Dendritic cell treated with granulocyte-macrophage colony-stimulating factor and Interleukin-4, amounts not matched to agents 40 ng/mL and 50 ng/mL, for 4 days (primary cell): ENCODE measurements at regions not wholly inside any gene's neighbourhood (a gene's known extent, or its start where the extent isn't known, plus 50 kb on each side); places are given as distances from the start of the nearest gene placed in this dataset.

Source experiments
- H3K27ac Mint-ChIP-seq: one replicate; pipeline ENCODE4 v1.8.0; 2022; ENCODE audit warnings: mild to moderate bottlenecking, mixed read lengths
- H3K27me3 Mint-ChIP-seq: one replicate; pipeline ENCODE4 v1.8.0; 2022; ENCODE audit warnings: mild to moderate bottlenecking, mixed read lengths
- H3K36me3 Mint-ChIP-seq: one replicate; pipeline ENCODE4 v1.8.0; 2022; ENCODE audit warnings: low read depth, mixed read lengths
- H3K4me1 Mint-ChIP-seq: one replicate; pipeline ENCODE4 v1.8.0; 2022; ENCODE audit warnings: low read depth, mixed read lengths
- H3K4me3 Mint-ChIP-seq: one replicate; pipeline ENCODE4 v1.8.0; 2022; ENCODE audit warnings: mild to moderate bottlenecking, moderate library complexity, mixed read lengths
- H3K9me3 Mint-ChIP-seq: one replicate; pipeline ENCODE4 v1.8.0; 2022; ENCODE audit warnings: mixed read lengths
- intact Hi-C: fragments of 100-400 bp; cut with micrococcal nuclease; formaldehyde crosslinking; loops from one replicate; pipeline ENCODE4 v1.15.0; 2022

DNA sequence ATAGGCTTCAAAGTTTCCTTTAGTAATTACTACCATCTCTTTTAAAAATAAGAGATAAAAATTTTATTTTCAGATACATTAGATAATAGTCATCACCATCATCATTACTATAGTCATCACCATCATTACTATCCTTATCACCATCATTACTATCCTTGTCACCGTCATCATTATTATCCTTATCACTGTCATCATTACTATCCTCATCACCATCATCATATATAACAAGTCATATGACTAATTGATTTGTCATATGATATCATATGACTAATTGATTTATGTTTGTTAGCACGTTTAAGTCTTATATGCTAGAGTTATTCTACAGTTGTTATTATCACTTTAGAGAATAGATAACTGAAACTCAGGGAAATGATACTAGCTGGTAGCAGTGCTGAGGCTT, 382.1 kb upstream of the CDH18 start:
- no peak overlapping the region for H3K4me3 Mint-ChIP-seq
- H3K4me1 Mint-ChIP-seq = no peaks in the 10 kb centered on the region
- H3K36me3 Mint-ChIP-seq = no peaks in the 10 kb centered on the region
- no peak overlapping the region for H3K27ac Mint-ChIP-seq
- intact Hi-C loops = no loop called here
- H3K27me3 Mint-ChIP-seq = no peaks in the 10 kb centered on the region
- H3K9me3 Mint-ChIP-seq = peaks cover 31% of the 10 kb centered on the region

DNA sequence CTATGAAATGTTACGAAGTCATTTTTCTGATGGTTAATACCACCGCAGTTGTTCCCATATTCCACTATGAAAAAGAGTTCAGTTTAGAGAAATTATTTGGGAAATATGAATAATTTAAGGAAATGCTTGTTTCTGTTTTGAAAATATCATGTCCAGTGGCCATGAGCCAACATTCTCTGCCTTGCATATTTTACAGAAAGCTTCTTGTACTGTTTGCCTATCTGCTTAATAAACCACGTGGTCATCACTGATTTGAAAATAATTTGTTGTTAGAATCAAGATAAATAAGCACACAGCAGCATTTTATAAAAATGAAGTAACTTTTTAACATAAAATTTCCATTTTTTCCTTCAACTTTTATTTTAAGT, 381.5 kb upstream of the CDH18 start:
- Mint-ChIP-seq H3K27me3 (no peaks in the 10 kb centered on the region), H3K4me1 (no peaks in the 10 kb centered on the region), H3K9me3 (peaks cover 31% of the 10 kb centered on the region), H3K36me3 (no peaks in the 10 kb centered on the region), H3K27ac (no peak overlapping the region), H3K4me3 (no peak overlapping the region)
- intact Hi-C loops = no loop called here

DNA sequence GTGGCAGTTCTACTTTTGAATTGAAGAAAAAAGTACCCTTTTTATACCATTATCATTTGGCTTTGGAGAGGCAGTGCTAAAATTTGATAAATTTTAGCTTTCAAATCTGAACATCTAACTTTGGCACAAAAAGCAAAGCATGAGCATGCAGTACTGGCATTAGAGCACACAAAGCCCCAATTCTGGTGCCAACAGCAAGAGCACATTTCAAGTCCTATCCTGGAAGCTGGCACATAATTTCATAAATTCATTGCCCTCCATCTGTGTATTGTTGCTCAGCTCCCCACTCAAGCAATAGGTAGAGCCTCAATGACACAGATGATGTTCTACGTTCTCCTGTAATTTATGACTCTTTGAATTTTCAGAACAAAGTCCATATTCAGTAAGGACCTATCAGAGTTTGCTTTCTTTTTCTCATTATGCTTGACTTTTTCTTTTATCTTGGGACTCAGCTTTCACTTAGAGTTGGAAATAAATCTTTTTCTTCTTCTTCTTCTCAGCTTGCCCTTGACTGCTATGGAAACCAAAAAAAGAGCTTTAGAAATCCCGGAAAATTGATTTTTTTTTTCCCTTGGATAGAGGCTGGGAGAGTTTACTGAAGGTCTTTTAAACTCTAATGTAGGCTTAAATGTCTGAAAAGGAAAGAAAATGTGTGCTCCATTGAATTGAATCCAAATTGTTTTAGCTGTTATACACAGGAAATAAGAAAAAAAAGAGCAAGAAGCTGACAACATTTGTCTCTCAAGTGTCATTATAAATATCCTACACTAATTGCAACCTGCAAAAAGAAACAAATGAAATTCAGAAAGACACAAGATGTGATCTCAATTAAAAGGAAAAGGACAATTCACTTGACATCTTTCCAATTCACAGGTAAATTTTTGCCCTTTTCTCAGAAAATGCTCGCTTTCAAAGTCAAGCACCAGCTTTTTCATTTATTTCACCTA, 380.8 kb upstream of the CDH18 start:
- intact Hi-C loops = no loop called here
- Mint-ChIP-seq H3K27me3 (no peaks in the 10 kb centered on the region), H3K9me3 (peaks cover 31% of the 10 kb centered on the region), H3K27ac (no peak overlapping the region), H3K4me1 (no peaks in the 10 kb centered on the region), H3K4me3 (no peak overlapping the region), H3K36me3 (no peaks in the 10 kb centered on the region)

DNA sequence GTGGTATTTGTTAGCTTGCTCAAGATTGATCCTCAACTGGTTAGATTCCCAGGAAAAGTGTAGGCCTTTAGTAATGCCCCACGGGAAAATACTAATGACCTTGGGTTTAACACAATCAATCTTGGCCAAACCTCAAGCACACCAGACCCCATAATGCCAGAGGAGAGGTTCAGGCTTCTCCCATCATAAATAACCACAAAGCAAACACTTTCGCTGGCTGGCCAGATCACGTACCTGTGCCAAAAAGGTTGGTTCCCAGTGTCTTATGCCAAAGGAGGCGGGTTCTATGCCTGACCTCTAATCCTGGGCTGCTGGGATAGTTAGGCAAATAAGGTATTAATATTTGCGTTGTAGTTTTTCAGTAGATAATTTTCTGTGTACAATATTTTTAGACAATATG, 379.2 kb upstream of the CDH18 start:
- H3K36me3 Mint-ChIP-seq = no peaks in the 10 kb centered on the region
- H3K4me3 Mint-ChIP-seq = no peak overlapping the region
- intact Hi-C loops = no loop called here
- H3K27me3 Mint-ChIP-seq = no peaks in the 10 kb centered on the region
- no peaks in the 10 kb centered on the region for H3K4me1 Mint-ChIP-seq
- H3K9me3 Mint-ChIP-seq = peaks cover 34% of the 10 kb centered on the region
- no peak overlapping the region for H3K27ac Mint-ChIP-seq

DNA sequence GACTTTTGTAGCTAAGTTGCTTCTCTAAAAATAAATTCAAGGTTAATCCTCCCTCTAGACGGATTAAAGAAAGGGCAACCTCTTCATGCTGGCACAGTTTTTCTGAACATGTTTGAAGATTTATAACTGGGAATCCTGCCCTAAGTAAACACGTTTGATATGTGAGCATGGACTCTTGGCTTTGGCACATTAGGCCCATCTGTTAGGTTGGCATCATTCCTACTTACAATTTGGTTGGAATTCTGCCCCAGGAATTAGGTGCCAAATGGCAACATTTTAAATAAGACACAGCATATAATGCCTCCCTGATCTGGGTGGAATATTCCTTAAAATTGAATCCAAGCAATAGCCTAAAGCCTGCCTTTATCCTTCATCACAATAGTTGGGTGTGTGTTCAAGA, 372.3 kb upstream of the CDH18 start:
- no peaks in the 10 kb centered on the region for H3K36me3 Mint-ChIP-seq
- H3K27ac Mint-ChIP-seq = no peak overlapping the region
- H3K27me3 Mint-ChIP-seq = no peaks in the 10 kb centered on the region
- H3K4me3 Mint-ChIP-seq = no peak overlapping the region
- H3K4me1 Mint-ChIP-seq = no peaks in the 10 kb centered on the region
- intact Hi-C loops = no loop called here
- peaks cover 8% of the 10 kb centered on the region for H3K9me3 Mint-ChIP-seq

DNA sequence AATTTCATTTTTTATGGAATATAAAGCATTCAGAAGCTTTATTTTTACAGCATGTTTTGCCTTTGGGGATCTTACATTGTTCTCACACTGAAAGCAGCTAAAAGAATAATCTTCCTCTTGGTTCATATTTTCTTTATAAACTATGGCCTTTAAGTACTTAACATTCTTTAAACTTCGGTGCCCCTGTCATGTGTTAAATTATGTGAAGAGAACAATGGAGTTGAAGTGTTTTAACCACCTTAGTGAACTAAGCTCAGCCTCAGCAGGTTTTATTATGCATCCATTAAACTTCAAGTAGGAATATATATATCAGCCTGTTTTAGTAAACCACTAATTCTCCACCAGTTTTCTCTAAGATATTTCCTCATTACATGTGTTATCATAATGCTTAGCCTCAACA, 371.4 kb upstream of the CDH18 start:
- intact Hi-C loops = no loop called here
- peaks cover 8% of the 10 kb centered on the region for H3K9me3 Mint-ChIP-seq
- no peaks in the 10 kb centered on the region for H3K36me3 Mint-ChIP-seq
- no peaks in the 10 kb centered on the region for H3K4me1 Mint-ChIP-seq
- no peak overlapping the region for H3K27ac Mint-ChIP-seq
- no peaks in the 10 kb centered on the region for H3K27me3 Mint-ChIP-seq
- H3K4me3 Mint-ChIP-seq = no peak overlapping the region

DNA sequence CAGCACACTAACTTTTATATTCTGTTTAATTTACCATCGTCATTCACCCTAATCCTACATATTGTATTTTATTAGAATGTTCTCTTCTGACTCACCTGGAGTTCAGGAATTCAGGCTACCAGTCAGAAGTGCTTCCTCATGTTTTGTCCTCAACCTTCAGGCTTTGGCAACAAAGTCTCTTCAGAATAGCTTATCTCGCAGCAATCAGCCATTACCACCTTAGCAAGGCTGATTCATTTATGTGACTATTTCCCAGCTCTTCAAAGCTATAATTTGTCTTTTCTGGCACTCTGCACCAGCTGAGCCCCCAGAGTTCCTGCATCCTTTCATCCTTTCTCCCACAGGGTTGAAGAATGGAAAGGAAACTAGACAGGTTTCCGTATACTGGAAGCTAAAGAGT, 365.5 kb upstream of the CDH18 start:
- H3K4me1 Mint-ChIP-seq = no peaks in the 10 kb centered on the region
- no peaks in the 10 kb centered on the region for H3K27me3 Mint-ChIP-seq
- H3K27ac Mint-ChIP-seq = no peak overlapping the region
- intact Hi-C loops = no loop called here
- H3K36me3 Mint-ChIP-seq = no peaks in the 10 kb centered on the region
- peaks cover 8% of the 10 kb centered on the region for H3K9me3 Mint-ChIP-seq
- no peak overlapping the region for H3K4me3 Mint-ChIP-seq

DNA sequence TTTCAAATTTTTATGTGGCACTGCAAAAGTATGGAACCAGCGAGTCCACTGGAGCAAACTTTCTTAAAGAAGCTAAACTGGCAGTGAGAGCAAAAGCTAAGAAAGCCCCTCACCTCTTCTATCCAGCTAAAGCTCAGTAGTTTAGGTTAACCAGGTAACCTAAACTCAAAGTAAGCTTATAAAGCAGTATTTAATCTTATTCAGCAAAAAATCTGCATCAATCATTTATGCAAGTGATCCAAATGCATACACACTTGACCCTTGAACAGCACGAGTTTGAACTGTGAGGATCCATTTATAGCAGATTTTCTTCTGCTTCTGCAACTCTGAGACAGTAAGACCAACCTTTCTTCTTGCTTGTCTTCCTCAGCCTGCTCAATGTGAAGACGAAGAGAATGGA, 363.8 kb upstream of the CDH18 start:
- no peaks in the 10 kb centered on the region for H3K36me3 Mint-ChIP-seq
- intact Hi-C loops = no loop called here
- H3K9me3 Mint-ChIP-seq = peaks cover 22% of the 10 kb centered on the region
- no peaks in the 10 kb centered on the region for H3K4me1 Mint-ChIP-seq
- no peak overlapping the region for H3K4me3 Mint-ChIP-seq
- no peaks in the 10 kb centered on the region for H3K27me3 Mint-ChIP-seq
- H3K27ac Mint-ChIP-seq = no peak overlapping the region

DNA sequence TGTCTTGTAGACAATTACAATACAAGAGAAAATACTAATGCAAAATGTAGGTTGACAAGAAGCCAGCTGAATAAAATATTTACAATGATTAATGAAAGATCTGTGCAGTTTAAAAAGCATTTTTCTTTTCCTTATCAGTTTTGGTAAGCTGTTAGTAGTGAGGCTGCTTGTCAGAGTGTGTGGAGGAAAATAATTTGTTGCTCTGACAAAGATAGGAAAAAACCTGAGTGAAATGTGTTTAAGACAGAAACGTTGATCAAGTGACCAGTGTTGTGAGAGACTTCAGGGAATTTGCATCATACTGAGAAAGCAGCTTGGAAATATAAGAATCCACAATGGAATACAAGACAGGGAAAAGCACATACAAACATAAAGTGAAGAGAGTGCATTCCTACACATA, 360.3 kb upstream of the CDH18 start:
- no peak overlapping the region for H3K4me3 Mint-ChIP-seq
- H3K27me3 Mint-ChIP-seq = no peaks in the 10 kb centered on the region
- H3K9me3 Mint-ChIP-seq = peaks cover 23% of the 10 kb centered on the region
- H3K27ac Mint-ChIP-seq = no peak overlapping the region
- intact Hi-C loops = no loop called here
- no peaks in the 10 kb centered on the region for H3K36me3 Mint-ChIP-seq
- H3K4me1 Mint-ChIP-seq = no peaks in the 10 kb centered on the region

DNA sequence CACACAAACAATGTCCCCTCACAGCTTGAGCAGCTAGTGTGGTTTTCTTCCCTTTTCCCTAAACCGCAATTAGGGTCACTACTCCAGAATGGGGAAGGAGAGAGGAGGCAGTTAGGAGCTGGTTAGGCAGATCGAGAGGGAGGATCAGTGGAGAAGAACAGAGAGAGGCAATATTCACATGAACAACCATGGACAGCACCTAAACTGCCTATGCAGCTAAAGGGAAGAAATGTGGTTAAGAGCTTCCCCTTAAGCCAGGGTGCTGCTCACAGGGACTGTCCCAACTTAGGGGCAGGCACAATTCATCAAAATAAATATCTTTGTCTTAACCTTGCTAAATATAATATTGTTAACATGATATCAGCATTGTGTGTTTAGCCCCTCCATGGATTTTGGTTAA, 359.3 kb upstream of the CDH18 start:
- no peak overlapping the region for H3K27ac Mint-ChIP-seq
- no peaks in the 10 kb centered on the region for H3K36me3 Mint-ChIP-seq
- intact Hi-C loops = no loop called here
- no peaks in the 10 kb centered on the region for H3K27me3 Mint-ChIP-seq
- H3K4me1 Mint-ChIP-seq = no peaks in the 10 kb centered on the region
- peaks cover 28% of the 10 kb centered on the region for H3K9me3 Mint-ChIP-seq
- H3K4me3 Mint-ChIP-seq = no peak overlapping the region

DNA sequence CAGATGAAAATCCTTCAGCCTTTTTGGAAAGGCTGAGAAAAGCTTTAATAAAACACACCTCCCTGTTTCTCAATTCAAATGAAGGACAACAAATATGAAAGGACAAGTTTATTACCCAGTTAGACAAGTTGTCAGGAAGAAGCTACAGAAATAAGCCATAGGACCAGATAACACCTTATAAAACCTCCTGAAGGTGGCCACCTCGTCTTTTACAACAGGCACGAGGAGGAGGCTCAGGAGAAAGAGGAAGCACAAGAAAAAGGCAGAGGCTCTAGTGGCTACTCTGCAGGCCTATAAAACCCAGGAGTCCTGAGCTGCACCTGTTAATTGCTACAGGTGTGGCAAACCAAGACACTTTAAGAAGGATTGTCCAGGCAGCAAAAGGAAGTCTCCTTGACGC, 352.1 kb upstream of the CDH18 start:
- H3K27ac Mint-ChIP-seq = no peak overlapping the region
- H3K4me1 Mint-ChIP-seq = no peaks in the 10 kb centered on the region
- no peak overlapping the region for H3K4me3 Mint-ChIP-seq
- H3K9me3 Mint-ChIP-seq = peaks cover 30% of the 10 kb centered on the region
- no peaks in the 10 kb centered on the region for H3K27me3 Mint-ChIP-seq
- H3K36me3 Mint-ChIP-seq = no peaks in the 10 kb centered on the region
- intact Hi-C loops = no loop called here

DNA sequence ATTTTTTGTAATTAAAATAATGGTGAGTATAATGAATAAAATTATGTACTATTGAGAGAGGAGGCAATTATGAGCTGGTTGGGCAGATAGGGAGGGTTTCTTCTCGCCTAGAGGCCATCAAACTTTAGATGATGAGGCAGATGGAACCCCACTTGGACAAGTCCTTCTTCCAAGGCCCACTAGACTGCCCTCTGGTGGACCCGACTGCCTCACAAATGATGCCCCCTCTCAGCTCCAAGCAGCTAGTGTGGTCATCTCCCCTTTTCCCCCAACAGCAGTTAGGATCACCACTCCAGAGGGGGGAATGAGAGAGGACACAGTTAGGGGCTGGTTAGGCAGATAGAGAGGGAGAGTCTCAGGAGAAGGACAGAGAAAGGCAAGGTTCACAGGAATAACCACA, 348.0 kb upstream of the CDH18 start:
- H3K4me3 Mint-ChIP-seq = no peak overlapping the region
- intact Hi-C loops = no loop called here
- no peaks in the 10 kb centered on the region for H3K4me1 Mint-ChIP-seq
- H3K36me3 Mint-ChIP-seq = no peaks in the 10 kb centered on the region
- no peaks in the 10 kb centered on the region for H3K27me3 Mint-ChIP-seq
- no peak overlapping the region for H3K27ac Mint-ChIP-seq
- peaks cover 31% of the 10 kb centered on the region for H3K9me3 Mint-ChIP-seq

DNA sequence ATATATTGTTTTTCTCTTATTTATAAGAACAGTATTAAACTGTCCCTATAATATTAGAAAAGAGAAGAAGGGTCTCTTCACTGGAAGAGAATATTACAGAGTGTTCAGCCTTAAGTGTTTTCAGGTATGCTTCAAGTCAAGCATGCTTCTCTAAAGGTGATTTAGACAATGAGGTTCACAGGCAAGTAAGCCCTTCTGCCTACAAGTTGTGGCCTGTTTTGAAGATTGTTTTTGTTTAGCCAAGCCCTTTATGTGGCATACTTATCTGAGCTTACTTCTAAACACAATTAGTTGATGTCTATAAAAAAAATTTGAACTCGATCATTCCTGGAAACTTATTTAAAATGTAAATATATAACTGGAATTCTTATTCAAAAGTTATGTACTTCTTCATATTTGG, 343.8 kb upstream of the CDH18 start:
- intact Hi-C loops = no loop called here
- no peaks in the 10 kb centered on the region for H3K27me3 Mint-ChIP-seq
- no peaks in the 10 kb centered on the region for H3K36me3 Mint-ChIP-seq
- no peak overlapping the region for H3K4me3 Mint-ChIP-seq
- no peaks in the 10 kb centered on the region for H3K4me1 Mint-ChIP-seq
- peaks cover 30% of the 10 kb centered on the region for H3K9me3 Mint-ChIP-seq
- no peak overlapping the region for H3K27ac Mint-ChIP-seq

DNA sequence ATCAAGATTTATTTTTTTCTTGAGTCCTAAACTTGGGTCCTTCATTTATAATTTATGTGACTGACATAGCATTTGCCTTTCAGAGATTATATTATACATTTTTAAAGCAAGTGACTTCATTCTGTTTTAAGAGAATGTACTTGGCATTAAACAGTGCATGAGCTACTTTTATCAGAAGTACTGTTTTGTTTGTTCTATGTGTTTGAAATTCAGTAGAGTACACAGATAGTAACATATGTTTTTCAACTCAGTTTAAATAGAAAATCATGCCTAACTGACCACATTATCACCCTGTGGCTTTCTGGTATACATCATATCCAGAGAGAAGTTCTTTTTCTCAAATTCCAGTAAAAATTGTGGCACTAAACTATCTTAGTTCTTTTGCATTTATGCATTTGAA, 335.3 kb upstream of the CDH18 start:
- Mint-ChIP-seq H3K27me3 (no peaks in the 10 kb centered on the region), H3K9me3 (peaks cover 28% of the 10 kb centered on the region), H3K36me3 (no peaks in the 10 kb centered on the region), H3K4me3 (no peak overlapping the region), H3K27ac (no peak overlapping the region), H3K4me1 (no peaks in the 10 kb centered on the region)
- intact Hi-C loops = no loop called here

DNA sequence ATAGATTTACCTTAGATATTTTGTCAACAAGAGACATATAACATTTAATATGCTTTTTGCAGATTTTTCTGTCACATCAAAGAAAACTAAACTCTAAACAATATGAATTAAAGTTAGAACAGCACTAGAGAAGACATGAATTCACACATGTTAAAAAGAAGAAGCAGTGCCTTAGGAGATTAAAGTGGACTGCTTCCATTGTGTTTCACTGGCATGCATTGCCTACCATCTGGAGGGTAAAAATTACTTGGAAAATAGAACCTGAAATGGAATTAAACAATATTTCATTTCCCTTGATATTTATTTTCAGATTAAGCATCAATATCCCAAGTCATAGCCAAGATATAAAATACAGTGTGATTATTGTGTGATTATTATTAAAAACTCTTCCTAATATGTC, 319.4 kb upstream of the CDH18 start:
- H3K4me3 Mint-ChIP-seq = no peak overlapping the region
- H3K36me3 Mint-ChIP-seq = no peaks in the 10 kb centered on the region
- intact Hi-C loops = no loop called here
- no peak overlapping the region for H3K27ac Mint-ChIP-seq
- H3K27me3 Mint-ChIP-seq = no peaks in the 10 kb centered on the region
- no peaks in the 10 kb centered on the region for H3K4me1 Mint-ChIP-seq
- H3K9me3 Mint-ChIP-seq = peaks cover 41% of the 10 kb centered on the region
